Adipose tissue (tissue), 3 donors: ENCODE measurements at regions not wholly inside any gene's neighbourhood (a gene's known extent, or its start where the extent isn't known, plus 50 kb on each side); places are given as distances from the start of the nearest gene placed in this dataset.
"Not testable (repeated sequence)": the region's sequence is repeated elsewhere in the genome, so short reads cannot be mapped to it uniquely, and the experiment has no call there.

Source experiments
- H3K27ac ChIP-seq: one replicate; pipeline ENCODE4 v1.5.1; 2013; ENCODE audit warnings: low read depth, low read length
- WGBS, 3 donors: extraction: QIAGEN DNeasy Blood & Tissue Kit; methylation state at CpG; one replicate each; pipeline ENCODE4 v1.1.7; 2013; 5-methylcytosine and 5-hydroxymethylcytosine counted together
- donor health status: healthy with polysubstance abuse.
- donor health status: Bipolar disorder and iron deficiency.
- donor health status: healthy.

- 87 to 92% (median 88%) methylated on average over 2 of the region's 2 CpGs for WGBS, 3 donors
- H3K27ac ChIP-seq, result no peak overlapping the region
Observed at GRCh38 chr2:66202586-66202985, 232.3 kb upstream of the MEIS1 start.

GRCh38 chr2:66201242-66201641 lies 233.7 kb upstream of the MEIS1 start:
- WGBS, 3 donors, result 63 to 81% (median 79%) methylated on average over 2 of the region's 2 CpGs
- H3K27ac ChIP-seq, result no peak overlapping the region

GRCh38 chr2:66198873-66199272 lies 236.1 kb upstream of the MEIS1 start:
- no peak overlapping the region for H3K27ac ChIP-seq

GRCh38 chr2:66192888-66193287 lies 242.0 kb upstream of the MEIS1 start:
- H3K27ac ChIP-seq, result no peak overlapping the region
- 65 to 84% (median 79%) methylated on average over 2 of the region's 2 CpGs for WGBS, 3 donors

GRCh38 chr2:66191311-66191710 lies 243.6 kb upstream of the MEIS1 start:
- WGBS, 3 donors, result 76 to 85% (median 80%) methylated on average over 1 of the region's 1 CpG
- no peak overlapping the region for H3K27ac ChIP-seq

- no peak overlapping the region for H3K27ac ChIP-seq
Observed at GRCh38 chr2:66189553-66189952, 245.4 kb upstream of the MEIS1 start.

GRCh38 chr2:66186537-66186936 lies 248.4 kb upstream of the MEIS1 start:
- WGBS, 3 donors, result 62 to 88% (median 85%) methylated on average over 3 of the region's 3 CpGs
- no peak overlapping the region for H3K27ac ChIP-seq

- 88 to 91% (median 90%) methylated on average over 11 of the region's 11 CpGs for WGBS, 3 donors
- no peak overlapping the region for H3K27ac ChIP-seq
Observed at GRCh38 chr2:66185497-66186054, 249.3 kb upstream of the MEIS1 start.

GRCh38 chr2:66177128-66177796 lies 257.7 kb upstream of the MEIS1 start:
- not testable (repeated sequence) for H3K27ac ChIP-seq
- WGBS, 3 donors, result 86 to 93% (median 88%) methylated on average over 26 of the region's 26 CpGs

- 83 to 89% (median 86%) methylated on average over 5 of the region's 5 CpGs for WGBS, 3 donors
- no peak overlapping the region for H3K27ac ChIP-seq
Observed at GRCh38 chr2:66174491-66174890, 260.4 kb upstream of the MEIS1 start.

- 17 to 97% (median 86%) methylated on average over 1 of the region's 1 CpG for WGBS, 3 donors
- H3K27ac ChIP-seq, result no peak overlapping the region
Observed at GRCh38 chr2:66173645-66174044, 261.3 kb upstream of the MEIS1 start.

GRCh38 chr2:66171530-66171929 lies 263.4 kb upstream of the MEIS1 start:
- 56 to 69% (median 63%) methylated on average over 5 of the region's 5 CpGs for WGBS, 3 donors
- no peak overlapping the region for H3K27ac ChIP-seq

GRCh38 chr2:66170744-66171330 lies 264.1 kb upstream of the MEIS1 start:
- 68 to 84% (median 84%) methylated on average over 6 of the region's 6 CpGs for WGBS, 3 donors
- H3K27ac ChIP-seq, result no peak overlapping the region

- no peak overlapping the region for H3K27ac ChIP-seq
- WGBS, 3 donors, result 77 to 89% (median 82%) methylated on average over 3 of the region's 3 CpGs
Observed at GRCh38 chr2:66169076-66169475, 265.8 kb upstream of the MEIS1 start.

- 77 to 83% (median 80%) methylated on average over 4 of the region's 4 CpGs for WGBS, 3 donors
- no peak overlapping the region for H3K27ac ChIP-seq
Observed at GRCh38 chr2:66164470-66164869, 270.5 kb upstream of the MEIS1 start.

- WGBS, 3 donors, result 53 to 68% (median 61%) methylated on average over 1 of the region's 1 CpG
- H3K27ac ChIP-seq, result no peak overlapping the region
Observed at GRCh38 chr2:66156171-66156570, 278.8 kb upstream of the MEIS1 start.

GRCh38 chr2:66153941-66154340 lies 281.0 kb upstream of the MEIS1 start:
- 63 to 71% (median 65%) methylated on average over 1 of the region's 1 CpG for WGBS, 3 donors

GRCh38 chr2:66145490-66145889 lies 289.4 kb upstream of the MEIS1 start:
- no peak overlapping the region for H3K27ac ChIP-seq
- WGBS, 3 donors, result 65 to 68% (median 67%) methylated on average over 2 of the region's 2 CpGs

More at GRCh38 chr2:66153941-66154340, 281.0 kb upstream of the MEIS1 start:
- H3K27ac ChIP-seq, result no peak overlapping the region

GRCh38 chr2:66144324-66144723 lies 290.6 kb upstream of the MEIS1 start:
- 76 to 90% (median 89%) methylated on average over 6 to 7 of the region's 7 CpGs for WGBS, 3 donors

GRCh38 chr2:66137606-66138130 lies 297.3 kb upstream of the MEIS1 start:
- WGBS, 3 donors, result 59 to 83% (median 77%) methylated on average over 5 of the region's 5 CpGs
- H3K27ac ChIP-seq, result no peak overlapping the region

More at GRCh38 chr2:66144324-66144723, 290.6 kb upstream of the MEIS1 start:
- not testable (repeated sequence) for H3K27ac ChIP-seq
